Keratinocyte (primary cell): ENCODE measurements at regions not wholly inside any gene's neighbourhood (a gene's known extent, or its start where the extent isn't known, plus 50 kb on each side); places are given as distances from the start of the nearest gene placed in this dataset.

ENCODE experiments used
- EZH2 ChIP-seq: IDR thresholded peaks from one replicate; pipeline ENCODE4 v1.6.1; 2012; ENCODE audit warnings: inconsistent platforms, mild to moderate bottlenecking, low read length, moderate library complexity
- TF ChIP-seq, protein P1 (sequence below), 3 experiments: IDR thresholded peaks in 1 of 3; conservative IDR thresholded peaks in 1 of 3; optimal IDR thresholded peaks in 1 of 3; 2 replicates in 2 of 3; 3 replicates in 1 of 3; pipeline versions ENCODE3 to v1.5.1; 2011; ENCODE audit warnings: low read length in 3 of 3, mild to moderate bottlenecking in 3 of 3, moderate library complexity in 2 of 3, control low read depth in 1 of 3, inconsistent platforms in 1 of 3; ENCODE audit not compliant: insufficient read depth in 2 of 3; ENCODE audit errors: extremely low read depth in 1 of 3

DNA sequence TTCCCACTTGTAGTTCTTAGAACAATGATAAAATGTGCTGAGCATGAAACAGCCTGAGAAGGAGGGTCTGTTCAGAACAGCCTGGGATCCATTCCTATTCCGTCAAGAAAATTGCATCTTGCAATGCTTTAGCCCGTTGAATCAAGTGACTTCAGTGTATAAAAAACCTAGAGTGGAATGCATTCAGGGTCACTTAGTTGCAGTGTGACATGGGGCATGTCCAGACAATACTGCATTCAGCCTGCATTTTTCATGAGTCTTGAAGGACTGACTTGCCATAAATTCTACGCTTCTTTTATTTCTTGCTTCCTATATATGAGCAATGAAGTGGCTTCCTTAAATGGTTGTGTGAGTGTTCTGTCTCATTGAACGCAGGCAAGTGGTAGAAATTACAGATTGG is 758.3 kb upstream of the COBL start:
- TF ChIP-seq, protein P1, sequence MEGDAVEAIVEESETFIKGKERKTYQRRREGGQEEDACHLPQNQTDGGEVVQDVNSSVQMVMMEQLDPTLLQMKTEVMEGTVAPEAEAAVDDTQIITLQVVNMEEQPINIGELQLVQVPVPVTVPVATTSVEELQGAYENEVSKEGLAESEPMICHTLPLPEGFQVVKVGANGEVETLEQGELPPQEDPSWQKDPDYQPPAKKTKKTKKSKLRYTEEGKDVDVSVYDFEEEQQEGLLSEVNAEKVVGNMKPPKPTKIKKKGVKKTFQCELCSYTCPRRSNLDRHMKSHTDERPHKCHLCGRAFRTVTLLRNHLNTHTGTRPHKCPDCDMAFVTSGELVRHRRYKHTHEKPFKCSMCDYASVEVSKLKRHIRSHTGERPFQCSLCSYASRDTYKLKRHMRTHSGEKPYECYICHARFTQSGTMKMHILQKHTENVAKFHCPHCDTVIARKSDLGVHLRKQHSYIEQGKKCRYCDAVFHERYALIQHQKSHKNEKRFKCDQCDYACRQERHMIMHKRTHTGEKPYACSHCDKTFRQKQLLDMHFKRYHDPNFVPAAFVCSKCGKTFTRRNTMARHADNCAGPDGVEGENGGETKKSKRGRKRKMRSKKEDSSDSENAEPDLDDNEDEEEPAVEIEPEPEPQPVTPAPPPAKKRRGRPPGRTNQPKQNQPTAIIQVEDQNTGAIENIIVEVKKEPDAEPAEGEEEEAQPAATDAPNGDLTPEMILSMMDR (optimal IDR thresholded peaks at IDR 0.05 in 1 of 3, IDR thresholded peaks at IDR 0.05 in 1 of 3, conservative IDR thresholded peaks at IDR 0.05 in 1 of 3; ENCODE audit: extremely low read depth in 1 of 3, insufficient read depth in 2 of 3, low read length in 3 of 3): no peak
- TF ChIP-seq EZH2: no peak
